ENCODE measurements at regions not wholly inside any gene's neighbourhood (a gene's known extent, or its start where the extent isn't known, plus 50 kb on each side); places are given as distances from the start of the nearest gene placed in this dataset.

- Histone ChIP-seq H3K4me1 (ENCODE audit: control insufficient read depth in 3 of 3, insufficient read depth in 2 of 3, low read depth in 1 of 3, low read length in 2 of 3) (peaks cover 0 to 60% (median 0%) of the 10 kb centered on the region in 3 donors), H3K27me3 (ENCODE audit: control insufficient read depth in 3 of 3, insufficient read depth in 3 of 3, low read length in 3 of 3) (no peaks in the 10 kb centered on the region), H3K9me3 (ENCODE audit: control insufficient read depth in 2 of 2, insufficient read depth in 1 of 2, low read depth in 1 of 2, low read length in 1 of 2) (no peaks in the 10 kb centered on the region), H3K36me3 (ENCODE audit: control insufficient read depth in 3 of 3, insufficient read depth in 2 of 3, low read depth in 1 of 3, low read length in 3 of 3) (no peaks in the 10 kb centered on the region), H3K27ac (ENCODE audit: low read depth in 1 of 3, low read length in 2 of 3) (no peak overlapping the region), H3K4me3 (ENCODE audit: low read depth in 1 of 3, low read length in 3 of 3) (no peak overlapping the region)
- 67 to 77% (median 68%) methylated on average over 8 of the region's 8 CpGs for WGBS, 3 donors
- DNase-seq, result no peak
- no peak for FAIRE-seq
These were observed 71.7 kb upstream of the TAF1B start for GRCh38 chr2:9771481-9772017.

- H3K36me3 ChIP-seq (ENCODE audit: control insufficient read depth in 3 of 3, insufficient read depth in 2 of 3, low read depth in 1 of 3, low read length in 3 of 3), result no peaks in the 10 kb centered on the region
- no peaks in the 10 kb centered on the region for H3K9me3 ChIP-seq (ENCODE audit: control insufficient read depth in 2 of 2, insufficient read depth in 1 of 2, low read depth in 1 of 2, low read length in 1 of 2)
- no peak overlapping the region for H3K4me3 ChIP-seq (ENCODE audit: low read depth in 1 of 3, low read length in 3 of 3)
- no peak for DNase-seq
- H3K27ac ChIP-seq (ENCODE audit: low read depth in 1 of 3, low read length in 2 of 3), result no peak overlapping the region
- H3K27me3 ChIP-seq (ENCODE audit: control insufficient read depth in 3 of 3, insufficient read depth in 3 of 3, low read length in 3 of 3), result no peaks in the 10 kb centered on the region
- WGBS, 3 donors, result 89 to 92% (median 92%) methylated on average over 22 of the region's 22 CpGs
- no peak for FAIRE-seq
- H3K4me1 ChIP-seq (ENCODE audit: control insufficient read depth in 3 of 3, insufficient read depth in 2 of 3, low read depth in 1 of 3, low read length in 2 of 3), result peaks cover 0 to 53% (median 0%) of the 10 kb centered on the region in 3 donors
These were observed 71.0 kb upstream of the TAF1B start for GRCh38 chr2:9772035-9772998.

DNA sequence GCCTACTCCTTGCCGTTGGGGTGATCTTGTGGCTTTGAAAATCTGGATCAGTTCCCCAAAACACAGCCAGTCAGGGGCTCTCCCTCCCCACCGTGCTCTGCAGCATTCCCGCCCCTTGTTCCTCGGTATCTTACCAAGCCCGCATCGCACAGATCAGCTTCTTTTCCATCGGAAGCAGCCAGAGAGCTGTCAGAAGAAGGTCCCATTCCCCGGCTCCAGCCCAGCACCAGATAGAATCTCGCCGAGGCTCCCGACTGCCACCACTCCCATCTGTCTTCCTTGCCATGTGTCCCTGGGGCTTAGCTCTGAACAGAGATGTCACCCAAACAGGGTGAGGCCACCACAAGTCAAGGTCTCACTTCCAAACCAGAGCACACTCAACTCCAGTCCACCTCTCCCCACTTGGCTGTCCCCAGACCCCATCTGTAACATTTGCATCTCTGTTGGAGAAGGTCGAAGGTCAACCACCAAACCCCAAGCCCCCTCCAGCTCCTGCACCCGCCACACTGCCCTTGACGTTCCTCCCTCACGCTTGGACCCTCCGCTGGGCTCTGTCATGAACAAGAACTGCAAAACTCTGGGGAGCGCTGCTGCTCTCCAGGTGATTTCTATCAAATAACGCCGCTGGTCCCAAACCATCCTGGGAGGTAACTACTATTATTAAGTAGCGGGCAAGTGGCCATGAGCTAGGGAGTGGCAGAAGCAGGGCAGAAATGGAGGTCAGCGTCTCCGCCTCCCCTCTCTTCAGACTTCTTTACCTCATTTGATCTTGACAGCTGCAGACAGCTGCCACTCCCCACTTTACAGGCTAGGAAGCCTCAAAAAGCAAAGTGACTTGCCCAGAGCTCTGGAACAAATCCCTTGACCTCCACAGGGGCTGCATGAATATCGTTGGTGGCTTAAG is 70.0 kb upstream of the TAF1B start:
- Histone ChIP-seq H3K27me3 (ENCODE audit: control insufficient read depth in 3 of 3, insufficient read depth in 3 of 3, low read length in 3 of 3) (no peaks in the 10 kb centered on the region), H3K9me3 (ENCODE audit: control insufficient read depth in 2 of 2, insufficient read depth in 1 of 2, low read depth in 1 of 2, low read length in 1 of 2) (no peaks in the 10 kb centered on the region), H3K4me3 (ENCODE audit: low read depth in 1 of 3, low read length in 3 of 3) (no peak overlapping the region), H3K27ac (ENCODE audit: low read depth in 1 of 3, low read length in 2 of 3) (peak overlapping the region in 1 of 3 donors; percentile 7), H3K4me1 (ENCODE audit: control insufficient read depth in 3 of 3, insufficient read depth in 2 of 3, low read depth in 1 of 3, low read length in 2 of 3) (peaks cover 0 to 47% (median 0%) of the 10 kb centered on the region in 3 donors), H3K36me3 (ENCODE audit: control insufficient read depth in 3 of 3, insufficient read depth in 2 of 3, low read depth in 1 of 3, low read length in 3 of 3) (no peaks in the 10 kb centered on the region)
- peak in 1 of 2 donors; percentile 40 for DNase-seq
- no peak for FAIRE-seq
- 60 to 67% (median 63%) methylated on average over 23 of the region's 23 CpGs for WGBS, 3 donors

DNA sequence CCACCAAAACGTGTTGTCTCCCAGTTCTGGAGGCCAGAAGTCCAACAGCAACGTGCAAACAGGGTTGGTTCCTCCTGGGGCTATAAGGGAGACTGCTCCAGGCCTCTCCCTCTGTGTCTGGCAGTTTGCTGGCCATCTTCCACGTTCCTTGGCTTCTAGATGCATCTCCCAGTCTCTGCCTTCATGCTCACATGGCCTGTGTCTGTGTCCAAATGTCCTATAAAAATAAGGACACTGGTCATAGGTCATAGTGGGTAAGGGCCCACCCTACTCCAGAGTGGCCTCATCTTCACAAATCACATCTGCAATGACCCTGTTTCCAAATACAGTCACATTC is 69.4 kb upstream of the TAF1B start:
- no peak for FAIRE-seq
- no peak overlapping the region for H3K4me3 ChIP-seq (ENCODE audit: low read depth in 1 of 3, low read length in 3 of 3)
- H3K36me3 ChIP-seq (ENCODE audit: control insufficient read depth in 3 of 3, insufficient read depth in 2 of 3, low read depth in 1 of 3, low read length in 3 of 3), result no peaks in the 10 kb centered on the region
- H3K27ac ChIP-seq (ENCODE audit: low read depth in 1 of 3, low read length in 2 of 3), result peak overlapping the region in 2 of 3 donors; percentile 1 to 7
- H3K27me3 ChIP-seq (ENCODE audit: control insufficient read depth in 3 of 3, insufficient read depth in 3 of 3, low read length in 3 of 3), result no peaks in the 10 kb centered on the region
- DNase-seq, result peak in 1 of 2 donors; percentile 17
- WGBS, 3 donors, result 13 to 34% (median 21%) methylated on average over 3 of the region's 3 CpGs
- no peaks in the 10 kb centered on the region for H3K9me3 ChIP-seq (ENCODE audit: control insufficient read depth in 2 of 2, insufficient read depth in 1 of 2, low read depth in 1 of 2, low read length in 1 of 2)
- H3K4me1 ChIP-seq (ENCODE audit: control insufficient read depth in 3 of 3, insufficient read depth in 2 of 3, low read depth in 1 of 3, low read length in 2 of 3), result peaks cover 0 to 47% (median 0%) of the 10 kb centered on the region in 3 donors

- FAIRE-seq (no peak), DNase-seq (peak; percentile 66 to 77)
- H3K4me3 ChIP-seq (ENCODE audit: low read depth in 1 of 3, low read length in 3 of 3), result no peak overlapping the region
- peak overlapping the region in 2 of 3 donors; percentile 1 to 47 for H3K27ac ChIP-seq (ENCODE audit: low read depth in 1 of 3, low read length in 2 of 3)
- H3K9me3 ChIP-seq (ENCODE audit: control insufficient read depth in 2 of 2, insufficient read depth in 1 of 2, low read depth in 1 of 2, low read length in 1 of 2), result no peaks in the 10 kb centered on the region
- peaks cover 0 to 47% (median 0%) of the 10 kb centered on the region in 3 donors for H3K4me1 ChIP-seq (ENCODE audit: control insufficient read depth in 3 of 3, insufficient read depth in 2 of 3, low read depth in 1 of 3, low read length in 2 of 3)
- no peaks in the 10 kb centered on the region for H3K36me3 ChIP-seq (ENCODE audit: control insufficient read depth in 3 of 3, insufficient read depth in 2 of 3, low read depth in 1 of 3, low read length in 3 of 3)
- no peaks in the 10 kb centered on the region for H3K27me3 ChIP-seq (ENCODE audit: control insufficient read depth in 3 of 3, insufficient read depth in 3 of 3, low read length in 3 of 3)
- WGBS, 3 donors, result 38 to 62% (median 51%) methylated on average over 12 of the region's 12 CpGs
These were observed 69.0 kb upstream of the TAF1B start for GRCh38 chr2:9774266-9774665.

GRCh38 chr2:9775351-9775750 is 67.9 kb upstream of the TAF1B start:
- WGBS, 3 donors, result 89 to 98% (median 93%) methylated on average over 9 of the region's 9 CpGs

DNA sequence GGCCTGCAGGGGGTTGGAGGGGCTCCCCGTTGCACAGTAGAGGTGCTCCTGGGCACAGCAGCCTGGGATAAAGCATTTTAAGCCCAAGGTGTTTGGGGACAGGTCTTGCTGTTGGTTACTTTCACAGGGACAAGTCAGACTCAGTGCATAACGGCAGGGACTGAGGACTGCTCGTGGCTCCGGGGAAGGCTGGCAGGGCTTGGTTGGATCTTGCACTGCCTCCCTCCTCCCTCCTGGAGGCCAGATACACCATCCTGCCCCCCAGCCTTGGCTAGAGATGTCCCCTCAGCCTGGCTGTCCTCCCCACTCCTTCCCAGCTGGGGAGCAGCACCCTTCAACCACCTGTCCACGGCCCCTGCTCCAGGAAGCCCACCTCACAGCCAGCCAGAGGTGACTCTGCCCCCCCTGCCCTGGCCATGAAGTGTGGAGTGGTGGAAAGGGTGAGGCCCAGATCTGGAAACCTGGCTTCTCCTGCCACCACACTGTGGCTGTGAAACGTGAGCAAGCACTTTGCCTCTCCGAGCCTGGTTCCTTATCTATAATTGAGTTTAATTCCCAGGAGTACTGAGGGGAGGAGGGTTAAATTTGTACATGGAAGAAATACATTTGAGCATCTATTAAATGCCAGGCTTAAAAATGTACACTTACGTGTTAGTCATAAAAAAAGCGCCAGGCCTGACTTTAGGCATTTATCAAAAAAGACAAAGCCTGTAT is 67.1 kb upstream of the TAF1B start:
- Histone ChIP-seq H3K36me3 (ENCODE audit: control insufficient read depth in 3 of 3, insufficient read depth in 2 of 3, low read depth in 1 of 3, low read length in 3 of 3) (no peaks in the 10 kb centered on the region), H3K4me3 (ENCODE audit: low read depth in 1 of 3, low read length in 3 of 3) (no peak overlapping the region), H3K27me3 (ENCODE audit: control insufficient read depth in 3 of 3, insufficient read depth in 3 of 3, low read length in 3 of 3) (no peaks in the 10 kb centered on the region), H3K9me3 (ENCODE audit: control insufficient read depth in 2 of 2, insufficient read depth in 1 of 2, low read depth in 1 of 2, low read length in 1 of 2) (no peaks in the 10 kb centered on the region), H3K4me1 (ENCODE audit: control insufficient read depth in 3 of 3, insufficient read depth in 2 of 3, low read depth in 1 of 3, low read length in 2 of 3) (peaks cover 0 to 49% (median 0%) of the 10 kb centered on the region in 3 donors), H3K27ac (ENCODE audit: low read depth in 1 of 3, low read length in 2 of 3) (no peak overlapping the region)
- FAIRE-seq (no peak), DNase-seq (no peak)
- WGBS, 3 donors, result 74 to 83% (median 83%) methylated on average over 6 to 9 of the region's 9 CpGs

More at GRCh38 chr2:9775351-9775750, 67.9 kb upstream of the TAF1B start:
- peaks cover 0 to 48% (median 0%) of the 10 kb centered on the region in 3 donors for H3K4me1 ChIP-seq (ENCODE audit: control insufficient read depth in 3 of 3, insufficient read depth in 2 of 3, low read depth in 1 of 3, low read length in 2 of 3)
- no peak overlapping the region for H3K27ac ChIP-seq (ENCODE audit: low read depth in 1 of 3, low read length in 2 of 3)
- no peak overlapping the region for H3K4me3 ChIP-seq (ENCODE audit: low read depth in 1 of 3, low read length in 3 of 3)
- H3K9me3 ChIP-seq (ENCODE audit: control insufficient read depth in 2 of 2, insufficient read depth in 1 of 2, low read depth in 1 of 2, low read length in 1 of 2), result no peaks in the 10 kb centered on the region
- DNase-seq, result no peak
- H3K36me3 ChIP-seq (ENCODE audit: control insufficient read depth in 3 of 3, insufficient read depth in 2 of 3, low read depth in 1 of 3, low read length in 3 of 3), result no peaks in the 10 kb centered on the region
- H3K27me3 ChIP-seq (ENCODE audit: control insufficient read depth in 3 of 3, insufficient read depth in 3 of 3, low read length in 3 of 3), result no peaks in the 10 kb centered on the region
- no peak for FAIRE-seq
